ENCODE measurements at regions not wholly inside any gene's neighbourhood (a gene's known extent, or its start where the extent isn't known, plus 50 kb on each side); places are given as distances from the start of the nearest gene placed in this dataset.
A peak's percentile ranks its signal among the peaks of the same experiment; 100 is the strongest.
"Not testable (repeated sequence)": the region's sequence is repeated elsewhere in the genome, so short reads cannot be mapped to it uniquely, and the experiment has no call there.

- no peak for DNase-seq
Observed at GRCh38 chr3:109809513-109809912, 472.2 kb upstream of the DPPA4 start.

GRCh38 chr3:109818081-109818480, 480.7 kb upstream of the DPPA4 start:
- DNase-seq: no peak

GRCh38 chr3:109819734-109820133, 482.4 kb upstream of the DPPA4 start:
- DNase-seq: no peak

GRCh38 chr3:109825971-109826810, 488.8 kb upstream of the DPPA4 start:
- no peak for DNase-seq

- no peak for DNase-seq
Observed at GRCh38 chr3:109831403-109831802, 494.1 kb upstream of the DPPA4 start.

GRCh38 chr3:109835958-109836357, 498.6 kb upstream of the DPPA4 start:
- DNase-seq: no peak

- DNase-seq: no peak
Observed at GRCh38 chr3:109851854-109852253, 514.5 kb upstream of the DPPA4 start.

GRCh38 chr3:109852283-109852682, 514.9 kb upstream of the DPPA4 start:
- DNase-seq: no peak

- no peak for DNase-seq
Observed at GRCh38 chr3:109853077-109853731, 515.9 kb upstream of the DPPA4 start.

- no peak for DNase-seq
Observed at GRCh38 chr3:109863701-109864100, 526.4 kb upstream of the DPPA4 start.

- DNase-seq: no peak
Observed at GRCh38 chr3:109864452-109864851, 527.1 kb upstream of the DPPA4 start.

- DNase-seq: no peak
Observed at GRCh38 chr3:109869586-109869985, 532.2 kb upstream of the DPPA4 start.

GRCh38 chr3:109874896-109875708, 537.8 kb upstream of the DPPA4 start:
- DNase-seq: no peak

GRCh38 chr3:109877616-109878015, 540.3 kb upstream of the DPPA4 start:
- DNase-seq: not testable (repeated sequence)

GRCh38 chr3:109882144-109882543, 544.8 kb upstream of the DPPA4 start:
- no peak for DNase-seq

GRCh38 chr3:109887293-109887692, 549.9 kb upstream of the DPPA4 start:
- DNase-seq: no peak

- DNase-seq: no peak
Observed at GRCh38 chr3:109888026-109888425, 550.7 kb upstream of the DPPA4 start.

GRCh38 chr3:109897734-109898133, 560.4 kb upstream of the DPPA4 start:
- DNase-seq: no peak

- no peak for DNase-seq
Observed at GRCh38 chr3:109899925-109900324, 562.6 kb upstream of the DPPA4 start.

GRCh38 chr3:109900783-109901182, 563.4 kb upstream of the DPPA4 start:
- no peak for DNase-seq

- no peak for DNase-seq
Observed at GRCh38 chr3:109902549-109902948, 565.2 kb upstream of the DPPA4 start.

- DNase-seq: peak; percentile 36
Observed at GRCh38 chr3:109903100-109903499, 565.8 kb upstream of the DPPA4 start.

- no peak for DNase-seq
Observed at GRCh38 chr3:109910772-109911171, 573.4 kb upstream of the DPPA4 start.

- no peak for DNase-seq
Observed at GRCh38 chr3:109918740-109919139, 581.4 kb upstream of the DPPA4 start.

All from eye (tissue), 1 donor.